GM19438 (cell line): ENCODE measurements at regions not wholly inside any gene's neighbourhood (a gene's known extent, or its start where the extent isn't known, plus 50 kb on each side); places are given as distances from the start of the nearest gene placed in this dataset.
"Not testable (repeated sequence)": the region's sequence is repeated elsewhere in the genome, so short reads cannot be mapped to it uniquely, and the experiment has no call there.

Source experiments
- ATAC-seq: cut with Tn5 transposase; IDR thresholded peaks from one replicate; pipeline ENCODE4 v1.9.1; 2021; ENCODE audit warnings: low read depth; ENCODE audit not compliant: unreplicated experiment

GRCh38 chr1:60619581-60619980 is 462.8 kb upstream of the NFIA start:
- no peak for ATAC-seq

DNA sequence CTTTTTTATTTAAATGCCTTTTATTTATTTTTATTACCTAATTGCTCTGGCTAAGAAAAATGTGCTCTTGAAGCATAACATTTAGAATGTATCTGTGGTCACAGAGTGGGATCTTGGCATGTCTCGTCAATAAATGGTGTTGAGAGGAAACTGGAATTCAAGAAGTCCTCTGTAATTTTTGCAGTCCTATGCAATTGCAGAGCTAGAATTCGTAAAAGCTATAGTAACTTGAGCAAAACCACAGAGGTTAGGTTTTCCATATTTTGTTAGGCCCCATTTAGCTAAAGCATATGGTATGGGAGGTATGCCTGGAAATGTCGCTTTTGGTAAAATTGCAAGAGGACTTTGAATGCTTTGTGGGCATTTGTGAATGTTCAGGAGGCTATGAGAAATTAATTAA is 466.7 kb upstream of the NFIA start:
- no peak for ATAC-seq

GRCh38 chr1:60612790-60613189 is 469.6 kb upstream of the NFIA start:
- no peak for ATAC-seq

DNA sequence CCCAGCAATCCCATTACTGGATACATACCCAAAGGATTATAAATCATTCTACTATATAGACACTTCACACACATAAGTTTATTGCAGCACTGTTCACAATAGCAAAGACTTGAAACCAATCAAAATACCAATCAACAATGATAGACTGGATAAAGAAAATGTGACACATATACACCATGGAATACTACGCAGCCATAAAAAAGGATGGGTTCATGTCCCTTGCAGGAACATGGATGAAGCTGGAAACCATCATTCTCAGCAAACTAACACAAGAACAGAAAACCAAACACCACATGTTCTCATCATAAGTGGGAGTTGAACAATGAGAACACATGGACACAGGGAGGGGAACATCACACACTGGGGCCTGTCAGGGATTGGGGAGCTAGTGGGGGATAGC is 475.4 kb upstream of the NFIA start:
- ATAC-seq: not testable (repeated sequence)

DNA sequence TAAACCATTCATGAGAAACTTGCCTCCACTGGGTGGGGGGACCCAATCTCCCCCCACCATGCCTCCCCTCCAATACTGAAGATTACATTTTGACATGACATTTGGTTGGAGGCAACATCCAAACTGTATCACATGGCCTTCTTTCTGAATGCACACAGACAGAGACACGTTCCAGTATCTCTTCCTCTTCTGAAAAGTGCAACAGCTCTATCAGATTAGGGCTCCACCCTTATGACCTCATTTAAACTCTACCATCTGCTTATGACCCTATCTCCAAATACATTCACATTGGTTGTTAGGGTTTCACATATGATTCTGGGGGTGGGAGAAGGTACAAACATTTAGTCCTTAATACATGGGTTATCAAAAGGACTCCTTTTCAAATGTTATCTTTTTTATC is 481.8 kb upstream of the NFIA start:
- ATAC-seq: no peak

GRCh38 chr1:60599574-60599973 is 482.8 kb upstream of the NFIA start:
- ATAC-seq: no peak

DNA sequence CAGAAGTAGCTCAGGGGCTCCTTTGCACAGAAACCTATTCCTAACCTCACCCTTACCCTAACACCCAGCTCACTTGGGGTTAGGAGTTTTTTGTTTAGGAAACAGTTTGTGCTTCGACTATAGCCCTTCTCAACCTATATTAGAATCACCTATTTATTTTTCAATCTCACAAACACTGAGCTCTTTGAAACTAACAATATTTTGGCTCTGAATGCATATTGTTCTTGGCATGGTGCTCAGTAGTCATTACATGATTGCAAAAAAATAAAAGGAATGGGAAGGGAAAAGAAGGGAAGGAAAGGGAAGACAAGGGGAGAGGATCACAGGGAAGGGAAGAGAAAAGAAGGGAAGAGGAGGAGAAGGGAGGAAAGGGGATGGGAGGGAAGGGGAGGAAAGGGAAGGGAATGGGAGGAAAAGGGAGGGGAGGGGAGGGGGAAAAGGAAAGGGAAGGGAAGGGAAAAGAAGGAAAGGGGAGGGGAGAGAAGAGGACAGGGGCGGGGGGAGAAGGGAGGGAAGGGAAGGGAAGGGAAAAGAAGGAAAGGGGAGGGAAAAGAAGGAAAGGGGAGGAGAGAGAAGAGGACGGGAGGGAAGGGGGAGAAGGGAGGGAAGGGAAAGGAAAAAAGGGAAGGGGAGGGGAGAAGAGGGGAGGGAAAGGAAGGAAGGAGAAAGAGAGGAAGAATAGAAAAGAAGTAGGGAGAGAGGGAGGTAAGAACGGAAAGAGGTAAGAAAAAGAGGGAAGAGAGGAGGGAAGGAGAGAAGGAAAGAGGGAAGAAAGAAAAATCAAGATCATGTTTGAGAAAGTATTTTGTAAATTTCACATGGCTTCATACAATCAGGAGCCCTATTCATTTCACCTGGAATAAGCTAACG is 484.1 kb upstream of the NFIA start:
- ATAC-seq: no peak

DNA sequence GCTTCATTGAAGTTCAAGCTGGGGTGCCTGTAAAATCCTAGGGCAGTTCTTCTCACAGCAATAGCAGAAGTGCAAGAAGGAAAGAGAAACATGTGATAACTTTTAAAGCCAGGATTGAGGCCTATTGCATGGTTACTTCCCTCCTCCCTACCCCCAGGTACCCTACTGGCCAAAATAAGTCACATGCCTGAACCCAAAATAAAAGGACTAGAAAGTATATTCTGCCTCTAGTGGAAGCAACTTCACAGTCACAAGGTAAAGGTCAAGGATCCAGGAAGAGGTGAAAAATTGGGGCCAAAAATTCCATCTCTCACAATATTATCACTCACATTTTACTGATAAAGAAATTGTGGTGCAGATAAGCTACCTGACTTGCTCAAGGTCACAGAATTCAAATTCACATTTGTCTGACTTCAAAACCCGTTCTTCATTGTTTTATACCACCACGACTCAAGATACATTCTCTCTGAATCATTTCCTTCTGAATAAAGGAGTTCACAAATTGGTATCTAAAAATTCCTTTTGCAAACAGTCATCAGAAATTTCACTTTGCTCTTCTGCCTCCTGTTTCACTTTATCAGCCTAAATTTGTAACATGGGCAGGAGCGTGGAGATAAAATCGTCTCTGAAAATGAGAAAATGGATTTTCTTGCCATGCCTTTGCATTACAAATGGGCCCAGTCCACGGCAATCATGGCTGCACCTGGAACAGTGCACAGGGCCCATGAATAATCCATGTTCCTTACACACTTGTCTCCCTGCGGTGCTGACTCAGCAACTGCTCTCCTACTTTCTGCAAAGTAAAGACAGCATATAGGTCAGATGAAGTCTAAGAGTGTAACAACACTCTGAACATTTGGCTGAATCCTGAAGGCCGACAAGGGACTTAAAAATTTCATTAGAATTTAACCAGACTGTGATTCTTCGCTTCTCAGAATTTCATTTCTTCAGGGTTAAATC is 485.3 kb upstream of the NFIA start:
- ATAC-seq: no peak

GRCh38 chr1:60591583-60591982 is 490.8 kb upstream of the NFIA start:
- ATAC-seq: no peak

- no peak for ATAC-seq
Measured at GRCh38 chr1:60589916-60590315, 492.4 kb upstream of the NFIA start.

DNA sequence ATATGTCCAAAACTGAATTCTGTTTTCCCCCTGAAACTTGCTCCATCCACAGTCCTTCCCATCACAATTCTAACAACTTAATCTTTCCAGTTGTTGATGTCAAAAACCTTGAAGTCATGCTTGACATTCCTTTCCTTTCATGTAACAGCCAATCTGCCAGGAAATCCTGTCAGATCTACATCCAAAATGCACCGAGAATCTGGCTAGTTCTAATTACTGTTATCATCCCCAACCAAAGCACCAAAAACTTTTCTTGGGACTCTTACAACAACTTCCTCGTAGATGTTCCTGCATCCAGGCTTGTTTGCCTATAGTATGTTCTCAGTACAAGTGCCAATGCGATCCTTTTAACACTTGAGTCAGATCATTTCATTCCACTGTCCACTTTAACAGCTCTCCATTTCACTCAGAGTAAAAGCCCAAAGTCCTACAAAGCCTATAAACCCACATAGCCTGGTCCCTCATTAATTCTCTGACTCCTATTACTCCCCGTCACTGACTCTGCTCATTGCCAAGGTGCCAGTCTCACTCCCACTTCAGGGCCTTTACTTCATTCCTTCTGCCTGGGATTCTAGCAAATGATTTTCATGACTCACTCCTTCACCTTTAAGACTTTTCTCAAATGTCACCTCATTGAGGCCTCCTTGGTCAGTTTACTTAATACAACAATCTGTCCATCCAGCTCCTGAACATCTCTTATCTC is 493.2 kb upstream of the NFIA start:
- ATAC-seq: no peak

- ATAC-seq: no peak
Measured at GRCh38 chr1:60584371-60584770, 498.0 kb upstream of the NFIA start.

GRCh38 chr1:60583696-60584095 is 498.7 kb upstream of the NFIA start:
- ATAC-seq: no peak

DNA sequence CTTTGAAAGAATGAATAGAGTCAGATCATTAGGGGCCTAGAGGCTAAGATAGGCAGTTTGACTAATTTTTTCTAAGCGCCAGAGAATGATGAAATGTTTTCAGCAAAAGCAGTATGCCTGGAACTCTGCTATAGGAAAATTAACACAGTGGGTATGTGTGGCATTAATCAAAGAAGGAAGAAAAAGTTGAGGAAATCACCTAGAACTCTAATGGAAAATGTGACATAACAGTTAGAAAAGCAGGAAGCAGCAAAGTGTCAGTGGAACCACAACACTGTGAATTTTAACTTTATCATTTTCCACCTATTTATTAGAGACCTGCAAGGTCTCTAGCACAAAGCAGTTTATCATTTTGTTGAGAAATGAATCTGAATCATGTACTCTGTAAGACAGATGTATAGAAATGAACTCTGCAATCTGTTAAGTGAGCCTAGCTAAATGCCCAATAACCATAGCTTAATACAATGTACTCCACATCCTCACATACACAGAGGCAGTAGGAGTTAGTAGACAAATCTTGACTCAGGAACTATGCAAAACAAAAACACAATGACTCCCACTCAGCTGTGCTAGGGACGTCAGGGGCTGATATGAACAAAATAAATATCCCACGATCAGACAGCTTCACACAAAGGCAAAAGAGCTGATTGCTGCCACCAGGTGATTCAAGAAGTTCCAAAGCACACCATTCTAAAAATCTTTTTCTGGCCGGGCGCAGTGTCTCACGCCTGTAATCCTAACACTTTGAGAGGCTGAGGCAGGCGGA is 500.7 kb upstream of the NFIA start:
- no peak for ATAC-seq

- no peak for ATAC-seq
Measured at GRCh38 chr1:60577029-60577428, 503.5 kb upstream of the C1orf87 start.

DNA sequence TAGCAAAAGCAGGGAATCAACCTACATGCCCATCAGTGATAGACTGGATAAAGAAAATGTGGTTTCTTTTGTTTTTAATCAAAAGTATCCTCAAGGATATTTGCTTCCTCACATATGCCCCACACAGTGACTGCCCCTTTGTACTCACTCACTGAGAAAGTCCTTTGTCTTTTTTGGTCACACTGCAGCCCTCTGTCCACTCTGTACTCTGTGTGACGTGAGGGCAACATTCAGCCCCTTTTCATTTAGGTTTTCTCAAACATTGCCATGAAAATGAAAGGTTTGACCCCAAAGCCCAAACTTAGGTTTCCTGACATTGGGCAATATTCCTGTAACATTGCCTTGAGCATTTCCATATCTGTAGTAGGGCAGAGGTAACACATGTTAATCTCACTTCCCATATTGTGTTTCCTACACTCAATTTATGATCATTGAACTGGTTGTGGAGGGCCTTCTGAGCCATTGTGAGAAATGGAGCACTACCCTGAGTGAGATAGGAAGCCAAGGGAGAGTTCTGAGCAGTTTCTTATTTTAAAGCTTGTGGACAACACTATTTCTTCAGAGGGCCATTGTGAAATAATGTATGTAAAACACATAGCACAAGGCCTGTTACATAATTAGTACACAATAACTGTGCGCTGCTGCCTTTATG is 501.9 kb upstream of the C1orf87 start:
- ATAC-seq: no peak

DNA sequence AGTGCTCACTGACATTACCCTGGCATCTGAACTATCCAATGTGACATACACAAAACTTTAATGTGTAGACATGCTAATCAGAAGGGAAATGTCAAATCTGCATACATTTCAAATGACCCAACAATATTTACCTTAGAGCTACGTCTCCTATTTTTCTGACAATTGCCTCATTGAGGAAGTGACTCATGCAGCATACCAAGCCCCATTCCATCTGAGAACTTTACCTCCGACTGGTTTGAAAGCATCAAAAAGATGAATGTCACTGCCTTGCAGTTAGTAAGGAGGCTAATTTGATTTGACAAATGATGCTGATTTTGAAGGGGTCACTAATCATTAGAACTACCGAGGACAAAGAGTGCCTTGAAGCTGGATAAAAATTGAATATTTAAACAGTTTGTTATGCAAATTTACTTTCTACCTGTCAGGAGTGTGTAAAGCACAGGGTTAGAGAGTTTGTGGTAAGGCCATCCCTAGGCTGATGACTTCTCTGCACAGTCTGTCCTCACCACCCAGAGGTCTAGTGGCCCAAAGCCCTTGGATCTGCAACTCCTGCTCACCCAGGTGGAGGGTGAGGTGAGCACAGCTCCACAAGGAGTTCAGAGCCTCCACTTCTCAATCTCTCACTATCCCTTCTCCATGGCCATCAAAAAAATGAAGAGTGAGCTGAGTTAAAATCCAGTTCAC is 500.3 kb upstream of the C1orf87 start:
- ATAC-seq: no peak

DNA sequence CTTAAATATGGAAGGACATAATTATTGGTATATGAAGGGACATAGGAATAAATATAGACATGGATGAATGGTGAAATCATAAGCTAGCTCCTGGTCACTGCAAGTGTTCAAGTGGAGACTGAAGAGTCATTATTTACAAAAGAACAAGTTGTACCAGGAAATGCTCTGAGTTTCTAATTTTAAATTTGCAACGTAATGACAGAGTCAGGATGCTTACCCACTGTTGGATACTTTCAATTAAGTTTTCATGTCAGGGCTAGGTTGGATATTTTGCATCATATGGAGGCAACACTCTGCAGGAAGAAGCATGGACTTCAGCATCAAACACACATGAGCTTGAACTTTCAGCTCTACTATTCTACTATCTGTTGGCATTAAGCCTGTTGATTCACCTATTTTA is 499.6 kb upstream of the C1orf87 start:
- no peak for ATAC-seq

- no peak for ATAC-seq
Measured at GRCh38 chr1:60572378-60572777, 498.8 kb upstream of the C1orf87 start.
